ENCODE measurements at regions not wholly inside any gene's neighbourhood (a gene's known extent, or its start where the extent isn't known, plus 50 kb on each side); places are given as distances from the start of the nearest gene placed in this dataset.

- TF ChIP-seq CTCF (IDR thresholded peaks at IDR 0.05; ENCODE audit: borderline replicate concordance, control extremely low read depth, extremely low read depth, insufficient read depth, missing control alignments), result no peak
- in situ Hi-C loops (cut with MboI; ENCODE audit: low sequenced_read_pairs, unreplicated experiment), result no loop called here
- DNase-seq (ENCODE audit: low spot score), result no peak
These were observed 1019.2 kb downstream of the AACS start for GRCh38 chr12:126084480-126084879.

DNA sequence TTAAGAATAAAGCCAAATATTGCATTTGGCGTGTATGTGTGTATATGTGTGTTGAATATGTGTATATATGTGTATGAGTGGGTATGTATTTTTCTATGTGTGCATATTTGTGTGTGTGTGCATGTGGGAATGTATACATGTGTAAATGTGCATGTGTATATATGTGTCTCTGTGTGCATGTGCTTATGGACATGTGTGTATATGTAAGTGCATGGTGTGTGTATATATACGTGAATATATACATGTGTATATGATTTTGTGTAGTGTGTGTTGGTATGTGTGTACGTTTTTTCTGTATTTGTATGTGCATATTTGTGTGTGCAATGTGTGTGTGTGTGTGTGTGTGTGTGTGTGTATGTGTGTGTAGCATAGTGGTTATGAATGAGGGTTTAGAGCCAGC is 1021.0 kb downstream of the AACS start:
- DNase-seq (ENCODE audit: low spot score), result no peak
- in situ Hi-C loops (cut with MboI; ENCODE audit: low sequenced_read_pairs, unreplicated experiment), result no loop called here
- TF ChIP-seq CTCF (IDR thresholded peaks at IDR 0.05; ENCODE audit: borderline replicate concordance, control extremely low read depth, extremely low read depth, insufficient read depth, missing control alignments), result no peak

DNA sequence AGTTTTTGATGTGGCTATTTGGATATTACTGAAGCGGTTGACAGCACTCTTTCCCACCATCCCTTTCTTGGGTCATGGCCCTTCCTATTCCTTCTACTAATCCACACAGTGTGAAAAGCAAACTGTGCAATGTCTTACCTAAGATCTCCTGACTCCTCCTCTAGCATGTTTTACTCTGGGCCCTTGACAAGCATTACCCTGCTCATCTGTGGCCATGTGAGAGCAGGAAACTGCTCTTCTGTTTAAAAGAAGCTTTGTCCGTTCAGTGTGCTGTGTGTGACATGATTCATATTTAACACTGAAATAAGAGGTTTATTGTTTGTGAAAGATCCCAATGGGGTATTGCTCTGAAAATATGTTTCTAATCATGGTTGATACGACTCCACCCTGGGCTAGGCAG is 1022.5 kb downstream of the AACS start:
- in situ Hi-C loops (cut with MboI; ENCODE audit: low sequenced_read_pairs, unreplicated experiment), result no loop called here
- DNase-seq (ENCODE audit: low spot score), result no peak
- no peak for TF ChIP-seq CTCF (IDR thresholded peaks at IDR 0.05; ENCODE audit: borderline replicate concordance, control extremely low read depth, extremely low read depth, insufficient read depth, missing control alignments)

DNA sequence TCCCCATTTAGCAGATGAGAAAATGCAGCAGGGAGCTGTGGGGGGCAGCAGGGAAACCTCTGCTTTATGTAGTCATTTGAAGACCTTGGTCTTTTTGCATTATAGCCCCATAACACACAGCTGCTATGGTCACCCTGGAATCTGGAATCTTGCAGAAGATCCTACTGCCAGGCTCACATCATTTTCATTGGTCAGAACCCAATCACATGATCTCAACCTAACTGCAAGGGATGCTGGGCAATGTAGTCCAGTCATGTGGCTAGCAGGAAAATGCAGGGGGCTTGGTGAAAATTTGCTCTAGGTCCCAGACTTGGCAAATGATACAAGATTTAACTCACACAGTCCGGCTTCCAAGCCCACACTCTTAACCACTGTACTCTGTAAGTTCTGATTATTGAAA is 1028.7 kb downstream of the AACS start:
- in situ Hi-C loops (cut with MboI; ENCODE audit: low sequenced_read_pairs, unreplicated experiment), result no loop called here
- DNase-seq (ENCODE audit: low spot score), result no peak
- no peak for TF ChIP-seq CTCF (IDR thresholded peaks at IDR 0.05; ENCODE audit: borderline replicate concordance, control extremely low read depth, extremely low read depth, insufficient read depth, missing control alignments)

GRCh38 chr12:126095748-126096510 is 1030.7 kb downstream of the AACS start:
- no peak for TF ChIP-seq CTCF (IDR thresholded peaks at IDR 0.05; ENCODE audit: borderline replicate concordance, control extremely low read depth, extremely low read depth, insufficient read depth, missing control alignments)
- DNase-seq (ENCODE audit: low spot score), result no peak
- in situ Hi-C loops (cut with MboI; ENCODE audit: low sequenced_read_pairs, unreplicated experiment), result no loop called here

DNA sequence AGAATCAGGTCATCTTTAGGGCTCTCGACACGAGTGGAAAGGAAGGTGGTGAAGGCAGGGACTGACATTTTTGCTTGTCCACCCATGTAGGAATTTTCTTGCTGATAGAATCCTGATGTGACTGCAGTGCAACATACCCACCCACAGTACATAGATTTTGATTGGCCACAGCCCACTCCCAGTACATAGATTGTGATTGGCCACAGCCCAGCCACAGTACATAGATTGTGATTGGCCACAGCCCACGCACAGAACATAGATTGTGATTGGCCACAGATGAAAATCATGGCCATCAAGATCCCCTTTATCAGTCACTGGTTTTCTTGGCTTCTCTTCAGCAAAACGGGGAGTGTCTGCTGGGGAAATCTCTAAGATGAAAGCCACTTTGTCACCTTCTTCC is 1041.5 kb downstream of the AACS start:
- in situ Hi-C loops (cut with MboI; ENCODE audit: low sequenced_read_pairs, unreplicated experiment), result no loop called here
- no peak for DNase-seq (ENCODE audit: low spot score)
- no peak for TF ChIP-seq CTCF (IDR thresholded peaks at IDR 0.05; ENCODE audit: borderline replicate concordance, control extremely low read depth, extremely low read depth, insufficient read depth, missing control alignments)

All from GM13976 (cell line).